ENCODE measurements at regions not wholly inside any gene's neighbourhood (a gene's known extent, or its start where the extent isn't known, plus 50 kb on each side); places are given as distances from the start of the nearest gene placed in this dataset.

DNA sequence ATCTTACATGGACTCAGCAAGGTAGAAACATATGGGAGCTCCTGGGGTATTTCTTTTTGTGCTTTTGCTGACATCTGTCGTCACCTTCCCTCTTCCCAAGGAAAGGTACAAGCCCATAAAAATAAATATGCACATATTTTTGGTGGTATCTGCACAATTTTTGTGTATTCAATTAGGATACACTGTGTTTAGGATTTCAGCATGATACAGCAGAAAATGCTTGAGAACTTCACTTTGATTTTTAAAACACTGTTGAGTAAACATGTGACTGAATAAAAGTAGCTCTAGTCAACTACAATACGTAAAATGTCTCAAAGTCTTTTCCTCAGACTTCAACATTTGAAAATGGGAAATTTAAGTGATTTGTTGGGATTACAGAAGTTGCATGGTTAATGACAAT lies 99.4 kb upstream of the SPANXC start:
- ATAC-seq (no peak), DNase-seq (ENCODE audit: low spot score) (no peak)
- Histone ChIP-seq H3K4me3 (no peak overlapping the region), H3F3A (replicated peaks; ENCODE audit: low read depth) (no peaks in the 10 kb centered on the region), H3K9me2 (ENCODE audit: insufficient read depth) (no peaks in the 10 kb centered on the region), H2AFZ (no peak overlapping the region), H3K27ac (ENCODE audit: low read depth) (no peak overlapping the region), H3K4me2 (no peak overlapping the region), H3K4me1 (ENCODE audit: insufficient read depth) (no peaks in the 10 kb centered on the region), H4K20me1 (replicated peaks; ENCODE audit: insufficient read depth) (no peaks in the 10 kb centered on the region), H3K79me2 (replicated peaks; ENCODE audit: insufficient read depth) (no peaks in the 10 kb centered on the region), H3K36me3 (ENCODE audit: insufficient read depth) (no peaks in the 10 kb centered on the region), H3K27me3 (ENCODE audit: insufficient read depth) (no peaks in the 10 kb centered on the region)
- H3K4me3 Mint-ChIP-seq, result no peak overlapping the region
- no peak overlapping the region for H3K27ac Mint-ChIP-seq
- H3K36me3 Mint-ChIP-seq (ENCODE audit: low read depth), result no peaks in the 10 kb centered on the region
- H3K9me3 Mint-ChIP-seq, result no peaks in the 10 kb centered on the region
- no peak for TF ChIP-seq JUNB (IDR thresholded peaks at IDR 0.05; ENCODE audit: unreplicated experiment)
- TF ChIP-seq, protein P1, sequence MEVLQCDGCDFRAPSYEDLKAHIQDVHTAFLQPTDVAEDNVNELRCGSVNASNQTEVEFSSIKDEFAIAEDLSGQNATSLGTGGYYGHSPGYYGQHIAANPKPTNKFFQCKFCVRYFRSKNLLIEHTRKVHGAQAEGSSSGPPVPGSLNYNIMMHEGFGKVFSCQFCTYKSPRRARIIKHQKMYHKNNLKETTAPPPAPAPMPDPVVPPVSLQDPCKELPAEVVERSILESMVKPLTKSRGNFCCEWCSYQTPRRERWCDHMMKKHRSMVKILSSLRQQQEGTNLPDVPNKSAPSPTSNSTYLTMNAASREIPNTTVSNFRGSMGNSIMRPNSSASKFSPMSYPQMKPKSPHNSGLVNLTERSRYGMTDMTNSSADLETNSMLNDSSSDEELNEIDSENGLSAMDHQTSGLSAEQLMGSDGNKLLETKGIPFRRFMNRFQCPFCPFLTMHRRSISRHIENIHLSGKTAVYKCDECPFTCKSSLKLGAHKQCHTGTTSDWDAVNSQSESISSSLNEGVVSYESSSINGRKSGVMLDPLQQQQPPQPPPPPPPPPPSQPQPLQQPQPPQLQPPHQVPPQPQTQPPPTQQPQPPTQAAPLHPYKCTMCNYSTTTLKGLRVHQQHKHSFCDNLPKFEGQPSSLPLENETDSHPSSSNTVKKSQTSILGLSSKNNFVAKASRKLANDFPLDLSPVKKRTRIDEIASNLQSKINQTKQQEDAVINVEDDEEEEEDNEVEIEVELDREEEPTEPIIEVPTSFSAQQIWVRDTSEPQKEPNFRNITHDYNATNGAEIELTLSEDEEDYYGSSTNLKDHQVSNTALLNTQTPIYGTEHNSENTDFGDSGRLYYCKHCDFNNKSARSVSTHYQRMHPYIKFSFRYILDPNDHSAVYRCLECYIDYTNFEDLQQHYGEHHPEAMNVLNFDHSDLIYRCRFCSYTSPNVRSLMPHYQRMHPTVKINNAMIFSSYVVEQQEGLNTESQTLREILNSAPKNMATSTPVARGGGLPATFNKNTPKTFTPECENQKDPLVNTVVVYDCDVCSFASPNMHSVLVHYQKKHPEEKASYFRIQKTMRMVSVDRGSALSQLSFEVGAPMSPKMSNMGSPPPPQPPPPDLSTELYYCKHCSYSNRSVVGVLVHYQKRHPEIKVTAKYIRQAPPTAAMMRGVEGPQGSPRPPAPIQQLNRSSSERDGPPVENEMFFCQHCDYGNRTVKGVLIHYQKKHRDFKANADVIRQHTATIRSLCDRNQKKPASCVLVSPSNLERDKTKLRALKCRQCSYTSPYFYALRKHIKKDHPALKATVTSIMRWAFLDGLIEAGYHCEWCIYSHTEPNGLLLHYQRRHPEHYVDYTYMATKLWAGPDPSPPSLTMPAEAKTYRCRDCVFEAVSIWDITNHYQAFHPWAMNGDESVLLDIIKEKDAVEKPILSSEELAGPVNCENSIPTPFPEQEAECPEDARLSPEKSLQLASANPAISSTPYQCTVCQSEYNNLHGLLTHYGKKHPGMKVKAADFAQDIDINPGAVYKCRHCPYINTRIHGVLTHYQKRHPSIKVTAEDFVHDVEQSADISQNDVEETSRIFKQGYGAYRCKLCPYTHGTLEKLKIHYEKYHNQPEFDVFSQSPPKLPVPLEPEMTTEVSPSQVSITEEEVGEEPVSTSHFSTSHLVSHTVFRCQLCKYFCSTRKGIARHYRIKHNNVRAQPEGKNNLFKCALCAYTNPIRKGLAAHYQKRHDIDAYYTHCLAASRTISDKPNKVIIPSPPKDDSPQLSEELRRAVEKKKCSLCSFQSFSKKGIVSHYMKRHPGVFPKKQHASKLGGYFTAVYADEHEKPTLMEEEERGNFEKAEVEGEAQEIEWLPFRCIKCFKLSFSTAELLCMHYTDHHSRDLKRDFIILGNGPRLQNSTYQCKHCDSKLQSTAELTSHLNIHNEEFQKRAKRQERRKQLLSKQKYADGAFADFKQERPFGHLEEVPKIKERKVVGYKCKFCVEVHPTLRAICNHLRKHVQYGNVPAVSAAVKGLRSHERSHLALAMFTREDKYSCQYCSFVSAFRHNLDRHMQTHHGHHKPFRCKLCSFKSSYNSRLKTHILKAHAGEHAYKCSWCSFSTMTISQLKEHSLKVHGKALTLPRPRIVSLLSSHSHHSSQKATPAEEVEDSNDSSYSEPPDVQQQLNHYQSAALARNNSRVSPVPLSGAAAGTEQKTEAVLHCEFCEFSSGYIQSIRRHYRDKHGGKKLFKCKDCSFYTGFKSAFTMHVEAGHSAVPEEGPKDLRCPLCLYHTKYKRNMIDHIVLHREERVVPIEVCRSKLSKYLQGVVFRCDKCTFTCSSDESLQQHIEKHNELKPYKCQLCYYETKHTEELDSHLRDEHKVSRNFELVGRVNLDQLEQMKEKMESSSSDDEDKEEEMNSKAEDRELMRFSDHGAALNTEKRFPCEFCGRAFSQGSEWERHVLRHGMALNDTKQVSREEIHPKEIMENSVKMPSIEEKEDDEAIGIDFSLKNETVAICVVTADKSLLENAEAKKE (CRISPR knock-in tag; IDR thresholded peaks at IDR 0.05), result no peak
- no peak for TF ChIP-seq NANOG (IDR thresholded peaks at IDR 0.05; ENCODE audit: borderline replicate concordance)
- no peak for TF ChIP-seq ZNF114 (CRISPR knock-in tag; IDR thresholded peaks at IDR 0.05)
- TF ChIP-seq EZH2 (IDR thresholded peaks at IDR 0.05; ENCODE audit: low read depth, unreplicated experiment), result no peak
- TF ChIP-seq, protein P2, sequence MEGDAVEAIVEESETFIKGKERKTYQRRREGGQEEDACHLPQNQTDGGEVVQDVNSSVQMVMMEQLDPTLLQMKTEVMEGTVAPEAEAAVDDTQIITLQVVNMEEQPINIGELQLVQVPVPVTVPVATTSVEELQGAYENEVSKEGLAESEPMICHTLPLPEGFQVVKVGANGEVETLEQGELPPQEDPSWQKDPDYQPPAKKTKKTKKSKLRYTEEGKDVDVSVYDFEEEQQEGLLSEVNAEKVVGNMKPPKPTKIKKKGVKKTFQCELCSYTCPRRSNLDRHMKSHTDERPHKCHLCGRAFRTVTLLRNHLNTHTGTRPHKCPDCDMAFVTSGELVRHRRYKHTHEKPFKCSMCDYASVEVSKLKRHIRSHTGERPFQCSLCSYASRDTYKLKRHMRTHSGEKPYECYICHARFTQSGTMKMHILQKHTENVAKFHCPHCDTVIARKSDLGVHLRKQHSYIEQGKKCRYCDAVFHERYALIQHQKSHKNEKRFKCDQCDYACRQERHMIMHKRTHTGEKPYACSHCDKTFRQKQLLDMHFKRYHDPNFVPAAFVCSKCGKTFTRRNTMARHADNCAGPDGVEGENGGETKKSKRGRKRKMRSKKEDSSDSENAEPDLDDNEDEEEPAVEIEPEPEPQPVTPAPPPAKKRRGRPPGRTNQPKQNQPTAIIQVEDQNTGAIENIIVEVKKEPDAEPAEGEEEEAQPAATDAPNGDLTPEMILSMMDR (conservative IDR thresholded peaks at IDR 0.05; ENCODE audit: low read depth in 2 of 2), result no peak
- TF ChIP-seq ZNF331 (CRISPR knock-in tag; IDR thresholded peaks at IDR 0.05; ENCODE audit: low read depth), result no peak
- TF ChIP-seq, protein P3, sequence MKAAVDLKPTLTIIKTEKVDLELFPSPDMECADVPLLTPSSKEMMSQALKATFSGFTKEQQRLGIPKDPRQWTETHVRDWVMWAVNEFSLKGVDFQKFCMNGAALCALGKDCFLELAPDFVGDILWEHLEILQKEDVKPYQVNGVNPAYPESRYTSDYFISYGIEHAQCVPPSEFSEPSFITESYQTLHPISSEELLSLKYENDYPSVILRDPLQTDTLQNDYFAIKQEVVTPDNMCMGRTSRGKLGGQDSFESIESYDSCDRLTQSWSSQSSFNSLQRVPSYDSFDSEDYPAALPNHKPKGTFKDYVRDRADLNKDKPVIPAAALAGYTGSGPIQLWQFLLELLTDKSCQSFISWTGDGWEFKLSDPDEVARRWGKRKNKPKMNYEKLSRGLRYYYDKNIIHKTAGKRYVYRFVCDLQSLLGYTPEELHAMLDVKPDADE (IDR thresholded peaks at IDR 0.05), result no peak
- no peak for TF ChIP-seq EZH2phosphoT487 (IDR thresholded peaks at IDR 0.05; ENCODE audit: unreplicated experiment)
- TF ChIP-seq, protein P4, sequence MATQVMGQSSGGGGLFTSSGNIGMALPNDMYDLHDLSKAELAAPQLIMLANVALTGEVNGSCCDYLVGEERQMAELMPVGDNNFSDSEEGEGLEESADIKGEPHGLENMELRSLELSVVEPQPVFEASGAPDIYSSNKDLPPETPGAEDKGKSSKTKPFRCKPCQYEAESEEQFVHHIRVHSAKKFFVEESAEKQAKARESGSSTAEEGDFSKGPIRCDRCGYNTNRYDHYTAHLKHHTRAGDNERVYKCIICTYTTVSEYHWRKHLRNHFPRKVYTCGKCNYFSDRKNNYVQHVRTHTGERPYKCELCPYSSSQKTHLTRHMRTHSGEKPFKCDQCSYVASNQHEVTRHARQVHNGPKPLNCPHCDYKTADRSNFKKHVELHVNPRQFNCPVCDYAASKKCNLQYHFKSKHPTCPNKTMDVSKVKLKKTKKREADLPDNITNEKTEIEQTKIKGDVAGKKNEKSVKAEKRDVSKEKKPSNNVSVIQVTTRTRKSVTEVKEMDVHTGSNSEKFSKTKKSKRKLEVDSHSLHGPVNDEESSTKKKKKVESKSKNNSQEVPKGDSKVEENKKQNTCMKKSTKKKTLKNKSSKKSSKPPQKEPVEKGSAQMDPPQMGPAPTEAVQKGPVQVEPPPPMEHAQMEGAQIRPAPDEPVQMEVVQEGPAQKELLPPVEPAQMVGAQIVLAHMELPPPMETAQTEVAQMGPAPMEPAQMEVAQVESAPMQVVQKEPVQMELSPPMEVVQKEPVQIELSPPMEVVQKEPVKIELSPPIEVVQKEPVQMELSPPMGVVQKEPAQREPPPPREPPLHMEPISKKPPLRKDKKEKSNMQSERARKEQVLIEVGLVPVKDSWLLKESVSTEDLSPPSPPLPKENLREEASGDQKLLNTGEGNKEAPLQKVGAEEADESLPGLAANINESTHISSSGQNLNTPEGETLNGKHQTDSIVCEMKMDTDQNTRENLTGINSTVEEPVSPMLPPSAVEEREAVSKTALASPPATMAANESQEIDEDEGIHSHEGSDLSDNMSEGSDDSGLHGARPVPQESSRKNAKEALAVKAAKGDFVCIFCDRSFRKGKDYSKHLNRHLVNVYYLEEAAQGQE (IDR thresholded peaks at IDR 0.05; ENCODE audit: unreplicated experiment), result no peak
- TF ChIP-seq CREB1 (CRISPR knock-in tag; IDR thresholded peaks at IDR 0.05; ENCODE audit: low read depth), result no peak
- TF ChIP-seq STAT1 (IDR thresholded peaks at IDR 0.05; ENCODE audit: unreplicated experiment), result no peak
- no peak for TF ChIP-seq POLR2AphosphoS5 (IDR thresholded peaks at IDR 0.05; ENCODE audit: low read depth)
- no peaks in the 10 kb centered on the region for H3K27me3 Mint-ChIP-seq (ENCODE audit: insufficient read depth, low read depth, poor library complexity)
- H3K4me1 Mint-ChIP-seq, result no peaks in the 10 kb centered on the region
